ENCODE measurements at regions not wholly inside any gene's neighbourhood (a gene's known extent, or its start where the extent isn't known, plus 50 kb on each side); places are given as distances from the start of the nearest gene placed in this dataset.

DNA sequence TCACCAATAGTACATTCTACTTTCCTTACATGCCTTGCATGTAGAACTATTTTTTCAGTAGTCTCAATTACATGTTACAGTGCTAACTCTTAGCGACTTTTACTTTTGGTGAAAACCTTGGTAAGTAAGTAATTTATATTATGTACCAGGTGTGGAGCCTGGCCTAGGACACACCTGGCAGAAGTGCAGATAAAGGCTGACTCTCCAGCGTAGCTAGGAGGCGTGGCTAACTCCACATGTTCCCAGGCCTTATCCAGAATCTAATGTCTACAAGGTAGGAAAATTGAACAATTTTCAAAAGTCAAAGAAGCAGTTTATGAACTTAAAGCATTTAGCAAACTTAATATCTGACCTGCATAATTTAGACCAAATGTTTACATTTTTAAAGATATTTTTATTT is 157.4 kb downstream of the DHRS2 start:
- no peak for TF ChIP-seq CTCF (conservative IDR thresholded peaks at IDR 0.05; ENCODE audit: low read depth, low read length)
- TF ChIP-seq EZH2 (IDR thresholded peaks at IDR 0.05; ENCODE audit: borderline replicate concordance, low read depth, low read length, poor library complexity, severe bottlenecking) = no peak

All from A673 (cell line).